HG03097 (cell line): ENCODE measurements at regions not wholly inside any gene's neighbourhood (a gene's known extent, or its start where the extent isn't known, plus 50 kb on each side); places are given as distances from the start of the nearest gene placed in this dataset.
"Not testable (repeated sequence)": the region's sequence is repeated elsewhere in the genome, so short reads cannot be mapped to it uniquely, and the experiment has no call there.

Experiments used
- ATAC-seq: cut with Tn5 transposase; IDR thresholded peaks from one replicate; pipeline ENCODE4 v1.9.1; 2021; ENCODE audit not compliant: unreplicated experiment, low FRiP score

- no peak for ATAC-seq
These were observed 288.7 kb downstream of the CD109 start for GRCh38 chr6:73984571-73985210.

DNA sequence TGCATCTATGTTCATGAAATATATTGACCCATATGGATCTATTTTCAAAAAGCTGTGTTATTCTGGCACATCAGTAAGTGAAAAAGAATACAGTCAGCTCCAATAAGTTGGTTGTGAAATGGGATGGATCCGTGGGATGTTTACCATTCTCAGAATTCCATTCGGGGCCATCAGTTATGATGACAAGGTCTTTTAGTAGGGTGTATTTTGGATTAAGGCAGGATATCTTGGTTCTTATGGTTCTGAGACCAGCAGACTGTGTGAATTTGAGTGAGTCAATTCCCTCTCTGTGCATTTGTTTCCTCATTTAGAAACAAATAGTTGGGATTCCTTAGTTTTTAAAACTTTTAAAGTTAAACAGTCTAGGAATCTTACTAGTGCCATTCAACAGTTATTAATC is 287.4 kb downstream of the CD109 start:
- no peak for ATAC-seq

GRCh38 chr6:73980096-73980495 is 284.1 kb downstream of the CD109 start:
- no peak for ATAC-seq

GRCh38 chr6:73978330-73978729 is 282.3 kb downstream of the CD109 start:
- ATAC-seq, result no peak

GRCh38 chr6:73972518-73972917 is 276.5 kb downstream of the CD109 start:
- not testable (repeated sequence) for ATAC-seq

DNA sequence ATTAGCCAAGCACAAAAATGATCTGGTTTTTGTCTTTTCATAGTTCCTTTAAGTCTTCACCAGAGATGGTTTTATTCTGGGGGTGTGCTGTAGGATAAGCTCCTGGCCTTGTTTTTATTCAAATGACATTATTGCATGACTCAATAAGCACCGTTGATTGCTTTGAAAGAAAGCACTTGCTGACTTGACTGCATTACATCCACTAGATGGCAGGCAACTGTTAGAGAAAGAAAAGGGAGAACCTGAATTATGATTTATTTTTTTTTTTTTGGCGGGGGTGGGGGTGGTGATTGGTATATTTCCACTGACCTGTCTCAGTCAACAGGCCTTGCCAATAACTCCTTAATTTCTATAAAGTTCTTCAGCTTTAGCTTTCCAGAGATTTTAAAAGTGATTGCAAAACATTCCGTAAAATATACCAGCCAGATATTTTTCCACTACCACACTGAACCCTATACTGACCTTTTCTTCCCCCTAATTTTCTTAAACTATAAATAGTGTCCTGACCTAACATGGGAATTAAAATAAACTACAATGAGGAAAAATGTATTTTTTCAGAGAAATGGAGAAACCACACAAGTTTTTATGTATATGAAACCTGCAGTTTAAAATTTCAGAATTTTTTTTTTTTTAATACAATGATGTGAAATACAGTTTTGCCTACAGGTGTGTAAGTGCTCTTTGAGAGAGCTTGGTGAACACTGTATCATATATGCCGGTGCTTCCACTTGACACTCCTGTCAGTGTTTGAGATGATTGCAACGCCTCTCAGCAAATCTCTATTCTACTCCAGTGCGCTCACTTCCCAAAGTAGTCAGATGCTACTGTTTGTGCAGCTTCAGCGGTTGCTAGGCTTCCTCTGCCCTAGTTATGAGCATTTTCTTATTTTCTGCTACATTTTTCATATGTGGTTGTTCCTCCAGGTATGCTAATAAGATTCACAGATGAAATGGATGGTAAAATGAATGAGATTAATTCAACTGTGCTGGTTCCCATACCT is 274.3 kb downstream of the CD109 start:
- no peak for ATAC-seq

- ATAC-seq, result no peak
These were observed 272.3 kb downstream of the CD109 start for GRCh38 chr6:73968221-73968757.

DNA sequence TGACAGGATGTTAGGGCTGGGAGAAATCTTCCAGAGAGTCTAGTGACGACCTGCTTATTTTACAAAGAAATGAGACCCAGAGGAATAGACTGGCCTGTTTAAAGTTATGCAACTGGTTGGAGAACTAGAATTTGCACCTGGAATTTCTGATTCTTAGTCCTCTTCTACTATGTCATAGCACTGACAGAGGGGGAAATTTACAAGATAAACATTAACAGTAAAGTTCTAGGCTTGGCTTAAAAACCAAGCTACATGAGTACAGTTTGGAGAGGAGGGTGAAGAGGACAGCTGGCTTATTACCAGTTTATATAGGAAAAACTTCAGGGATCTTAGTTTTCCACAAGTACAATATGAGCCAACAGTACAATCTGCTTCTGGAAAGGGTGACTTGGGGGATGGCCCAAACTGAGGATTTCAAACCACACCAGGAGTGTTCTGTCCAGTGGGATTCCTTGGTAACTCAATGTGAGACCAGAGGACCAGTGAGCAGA is 269.6 kb downstream of the CD109 start:
- no peak for ATAC-seq

DNA sequence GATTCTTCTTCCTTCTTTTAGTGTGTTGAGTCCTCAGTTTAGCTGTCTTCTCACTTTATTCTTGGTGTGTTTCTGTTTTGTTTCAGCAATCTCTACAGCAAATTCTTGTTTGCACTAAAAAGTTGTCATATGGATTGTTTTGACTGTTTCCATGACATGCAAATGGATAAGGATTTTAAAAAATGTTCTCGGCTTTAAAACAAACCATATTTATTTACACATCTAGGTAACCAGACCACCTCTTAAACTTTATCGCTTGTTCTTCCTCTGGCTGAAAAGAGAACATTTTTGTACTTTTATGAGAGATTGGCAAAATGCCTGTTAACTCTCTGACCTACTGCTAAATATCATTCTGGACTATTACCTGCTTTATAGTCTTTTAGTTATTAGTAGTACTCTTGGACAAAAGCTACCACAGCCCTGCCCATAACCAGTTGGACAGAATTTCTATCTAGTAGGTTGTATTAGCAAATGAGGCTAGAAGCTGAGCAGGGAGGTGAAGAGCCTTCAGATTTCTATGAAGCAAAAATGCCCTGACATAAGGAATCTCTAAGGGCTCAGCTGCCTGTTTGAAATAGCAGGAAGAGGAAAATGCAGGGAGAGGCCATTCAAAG is 268.3 kb downstream of the CD109 start:
- ATAC-seq, result no peak

- no peak for ATAC-seq
These were observed 266.9 kb downstream of the CD109 start for GRCh38 chr6:73962884-73963283.

GRCh38 chr6:73956305-73956704 is 260.3 kb downstream of the CD109 start:
- ATAC-seq, result no peak

- no peak for ATAC-seq
These were observed 259.8 kb downstream of the CD109 start for GRCh38 chr6:73955800-73956199.

DNA sequence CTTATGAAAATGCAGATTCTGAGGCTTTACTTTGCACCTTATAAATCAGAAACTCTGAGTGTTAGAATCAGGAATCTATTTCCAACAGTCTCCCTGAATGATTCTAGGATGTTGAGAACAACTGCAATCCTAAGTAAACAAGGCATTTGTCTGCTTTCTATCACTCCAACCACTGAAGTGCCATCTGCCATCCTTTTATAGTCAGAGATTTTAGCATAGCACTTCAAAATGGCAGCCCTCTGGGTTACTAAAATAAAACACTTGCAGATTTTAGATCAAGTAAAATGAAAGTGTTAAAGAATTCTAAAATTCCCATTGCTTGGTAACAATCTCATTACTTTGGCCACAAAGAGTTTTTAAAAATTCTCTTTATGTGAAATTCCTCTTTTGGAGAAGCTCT is 258.9 kb downstream of the CD109 start:
- no peak for ATAC-seq

- no peak for ATAC-seq
These were observed 255.2 kb downstream of the CD109 start for GRCh38 chr6:73951183-73951582.

DNA sequence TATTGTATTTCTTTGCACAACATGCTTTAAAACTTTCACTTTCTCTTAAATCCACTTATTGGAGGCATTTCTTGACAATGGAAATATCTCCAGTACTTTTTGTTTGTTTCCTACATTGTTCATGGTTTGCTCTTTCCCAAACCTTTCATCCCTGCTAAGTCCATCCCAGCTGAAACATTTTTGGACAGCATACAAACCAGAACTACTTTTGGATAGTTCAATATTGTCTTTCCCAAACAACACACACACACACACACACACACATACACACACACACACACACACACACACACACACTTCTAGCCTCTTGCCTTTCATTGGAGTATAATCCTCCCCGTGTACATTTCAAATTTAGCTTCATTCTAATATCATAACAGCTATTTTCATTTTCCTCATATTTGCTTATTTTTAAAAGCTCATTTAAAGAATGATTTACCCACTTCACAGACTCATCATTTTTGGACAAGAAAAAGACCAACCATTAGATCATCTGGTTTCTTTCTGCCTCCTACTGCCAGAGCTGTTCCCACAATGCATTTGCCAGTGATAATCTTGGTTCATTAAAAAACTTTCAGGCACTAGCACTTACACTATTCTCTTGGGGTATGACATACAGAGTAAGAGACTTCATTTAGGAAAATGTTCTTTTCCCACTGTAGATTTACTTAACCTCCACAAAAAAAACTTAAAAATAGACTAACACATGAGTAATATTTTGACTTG is 248.1 kb downstream of the CD109 start:
- ATAC-seq, result no peak

GRCh38 chr6:73943411-73943810 is 247.4 kb downstream of the CD109 start:
- ATAC-seq, result no peak

DNA sequence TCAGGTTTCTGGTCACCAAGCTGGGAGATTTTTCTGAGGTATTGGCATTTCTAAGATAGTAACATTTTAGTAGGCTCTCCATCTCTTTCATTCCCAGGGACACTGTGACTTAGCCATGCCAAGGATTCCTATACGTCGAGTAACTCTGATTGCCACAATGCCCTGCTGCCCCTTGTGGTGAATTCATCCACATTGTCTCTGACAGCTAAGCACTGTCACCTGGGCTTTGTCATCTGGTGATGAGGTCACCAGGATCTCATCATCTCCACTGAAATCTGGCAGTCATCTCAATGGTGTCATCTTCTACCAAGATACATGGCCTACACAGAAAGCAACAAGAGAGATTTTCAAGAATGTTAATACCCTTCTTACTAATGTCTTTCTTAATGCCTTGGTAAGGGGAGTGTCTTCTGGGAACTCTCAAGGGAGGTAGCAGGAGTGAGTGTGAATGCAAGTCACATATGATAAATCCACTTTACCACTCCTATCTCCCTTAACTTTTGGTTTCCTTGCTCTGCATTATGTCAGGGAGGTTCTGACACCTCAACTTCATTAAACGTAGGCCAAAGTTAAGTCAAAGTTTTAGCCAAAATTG is 246.7 kb downstream of the CD109 start:
- no peak for ATAC-seq

DNA sequence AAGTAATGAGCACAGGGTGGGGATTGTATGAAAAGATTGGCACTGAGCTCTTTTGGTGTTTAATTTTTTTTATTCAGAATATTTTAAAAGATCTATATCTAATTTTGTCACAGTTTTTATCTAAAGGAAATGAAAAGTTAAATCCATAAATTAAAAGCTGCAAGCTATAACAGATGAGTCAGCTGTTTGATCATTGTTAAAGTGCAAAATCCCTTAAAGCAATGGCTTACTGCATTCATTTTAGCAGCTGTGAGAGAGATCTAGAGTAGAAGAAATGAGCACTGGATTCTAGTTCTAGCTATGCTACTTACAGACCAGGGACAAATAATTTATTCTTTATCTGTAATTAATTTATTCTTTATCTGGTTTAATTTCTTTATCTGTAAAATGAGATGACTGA is 245.9 kb downstream of the CD109 start:
- ATAC-seq, result no peak

DNA sequence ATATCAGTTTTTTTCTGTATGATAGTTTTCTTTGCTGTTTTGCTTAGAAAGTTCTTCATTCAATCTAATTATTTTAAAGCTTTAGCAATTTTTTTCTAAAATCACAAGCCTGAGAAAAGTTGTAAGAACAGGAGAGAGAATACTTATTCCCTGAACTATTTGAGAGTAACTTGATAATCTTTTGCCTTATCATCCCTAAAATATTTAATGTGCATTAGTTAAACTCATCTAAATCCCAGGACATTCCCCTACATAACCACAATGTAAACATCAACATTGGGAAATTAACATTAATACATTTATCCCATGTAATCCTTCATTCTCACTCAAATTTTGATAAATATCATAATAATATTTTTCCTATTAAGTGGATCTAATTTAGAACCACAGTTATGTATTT is 241.8 kb downstream of the CD109 start:
- no peak for ATAC-seq

GRCh38 chr6:73932866-73933265 is 236.9 kb downstream of the CD109 start:
- ATAC-seq, result no peak
